ENCODE measurements at regions not wholly inside any gene's neighbourhood (a gene's known extent, or its start where the extent isn't known, plus 50 kb on each side); places are given as distances from the start of the nearest gene placed in this dataset.

- TF ChIP-seq PAX5 (IDR thresholded peaks at IDR 0.05; ENCODE audit: insufficient read depth, low read length, severe bottlenecking): no peak
- TF ChIP-seq SPI1 (IDR thresholded peaks at IDR 0.05; ENCODE audit: low read depth, low read length): no peak
- no peak for TF ChIP-seq POLR2A (IDR thresholded peaks at IDR 0.05; ENCODE audit: low read depth, low read length)
- no peak for TF ChIP-seq POLR2AphosphoS5 (IDR thresholded peaks at IDR 0.05; ENCODE audit: low read depth, low read length)
- no peak for TF ChIP-seq TAF1 (IDR thresholded peaks at IDR 0.05; ENCODE audit: low read depth, low read length)
- TF ChIP-seq POU2F2 (IDR thresholded peaks at IDR 0.05; ENCODE audit: low read depth, low read length): no peak
- DNase-seq (ENCODE audit: insufficient read length, low spot score) (no peak), FAIRE-seq (no peak)
Observed at GRCh38 chr2:8149007-8149405, 532.9 kb upstream of the ID2 start.

GRCh38 chr2:8149985-8150539 is 531.8 kb upstream of the ID2 start:
- TF ChIP-seq TAF1 (IDR thresholded peaks at IDR 0.05; ENCODE audit: low read depth, low read length): no peak
- TF ChIP-seq SPI1 (IDR thresholded peaks at IDR 0.05; ENCODE audit: low read depth, low read length): no peak
- TF ChIP-seq POU2F2 (IDR thresholded peaks at IDR 0.05; ENCODE audit: low read depth, low read length): no peak
- TF ChIP-seq POLR2A (IDR thresholded peaks at IDR 0.05; ENCODE audit: low read depth, low read length): no peak
- TF ChIP-seq POLR2AphosphoS5 (IDR thresholded peaks at IDR 0.05; ENCODE audit: low read depth, low read length): no peak
- TF ChIP-seq PAX5 (IDR thresholded peaks at IDR 0.05; ENCODE audit: insufficient read depth, low read length, severe bottlenecking): no peak
- no peak for FAIRE-seq
- no peak for DNase-seq (ENCODE audit: insufficient read length, low spot score)

GRCh38 chr2:8151888-8152287 is 530.0 kb upstream of the ID2 start:
- FAIRE-seq: no peak

GRCh38 chr2:8152392-8153257 is 529.2 kb upstream of the ID2 start:
- DNase-seq (ENCODE audit: insufficient read length, low spot score): peak; percentile 56
- FAIRE-seq: peak; percentile 85
- TF ChIP-seq POLR2AphosphoS5 (IDR thresholded peaks at IDR 0.05; ENCODE audit: low read depth, low read length): no peak
- no peak for TF ChIP-seq TAF1 (IDR thresholded peaks at IDR 0.05; ENCODE audit: low read depth, low read length)
- peak; percentile 96 for TF ChIP-seq SPI1 (IDR thresholded peaks at IDR 0.05; ENCODE audit: low read depth, low read length)

More at GRCh38 chr2:8151888-8152287, 530.0 kb upstream of the ID2 start:
- no peak for DNase-seq (ENCODE audit: insufficient read length, low spot score)
- TF ChIP-seq POLR2AphosphoS5 (IDR thresholded peaks at IDR 0.05; ENCODE audit: low read depth, low read length): no peak
- TF ChIP-seq PAX5 (IDR thresholded peaks at IDR 0.05; ENCODE audit: insufficient read depth, low read length, severe bottlenecking): no peak
- no peak for TF ChIP-seq POU2F2 (IDR thresholded peaks at IDR 0.05; ENCODE audit: low read depth, low read length)
- no peak for TF ChIP-seq SPI1 (IDR thresholded peaks at IDR 0.05; ENCODE audit: low read depth, low read length)
- no peak for TF ChIP-seq TAF1 (IDR thresholded peaks at IDR 0.05; ENCODE audit: low read depth, low read length)
- no peak for TF ChIP-seq POLR2A (IDR thresholded peaks at IDR 0.05; ENCODE audit: low read depth, low read length)

- no peak for DNase-seq (ENCODE audit: insufficient read length, low spot score)
- TF ChIP-seq POLR2AphosphoS5 (IDR thresholded peaks at IDR 0.05; ENCODE audit: low read depth, low read length) (no peak), PAX5 (IDR thresholded peaks at IDR 0.05; ENCODE audit: insufficient read depth, low read length, severe bottlenecking) (no peak), POU2F2 (IDR thresholded peaks at IDR 0.05; ENCODE audit: low read depth, low read length) (no peak), POLR2A (IDR thresholded peaks at IDR 0.05; ENCODE audit: low read depth, low read length) (no peak), SPI1 (IDR thresholded peaks at IDR 0.05; ENCODE audit: low read depth, low read length) (no peak), TAF1 (IDR thresholded peaks at IDR 0.05; ENCODE audit: low read depth, low read length) (no peak)
- no peak for FAIRE-seq
Observed at GRCh38 chr2:8153258-8153718, 528.6 kb upstream of the ID2 start.

GRCh38 chr2:8154270-8154669 is 527.6 kb upstream of the ID2 start:
- no peak for DNase-seq (ENCODE audit: insufficient read length, low spot score)
- TF ChIP-seq POU2F2 (IDR thresholded peaks at IDR 0.05; ENCODE audit: low read depth, low read length) (no peak), SPI1 (IDR thresholded peaks at IDR 0.05; ENCODE audit: low read depth, low read length) (no peak), PAX5 (IDR thresholded peaks at IDR 0.05; ENCODE audit: insufficient read depth, low read length, severe bottlenecking) (no peak), TAF1 (IDR thresholded peaks at IDR 0.05; ENCODE audit: low read depth, low read length) (no peak), POLR2A (IDR thresholded peaks at IDR 0.05; ENCODE audit: low read depth, low read length) (no peak), POLR2AphosphoS5 (IDR thresholded peaks at IDR 0.05; ENCODE audit: low read depth, low read length) (no peak)
- no peak for FAIRE-seq

- no peak for DNase-seq (ENCODE audit: insufficient read length, low spot score)
- FAIRE-seq: no peak
- TF ChIP-seq PAX5 (IDR thresholded peaks at IDR 0.05; ENCODE audit: insufficient read depth, low read length, severe bottlenecking): no peak
- TF ChIP-seq POU2F2 (IDR thresholded peaks at IDR 0.05; ENCODE audit: low read depth, low read length): no peak
- no peak for TF ChIP-seq POLR2A (IDR thresholded peaks at IDR 0.05; ENCODE audit: low read depth, low read length)
- TF ChIP-seq TAF1 (IDR thresholded peaks at IDR 0.05; ENCODE audit: low read depth, low read length): no peak
- TF ChIP-seq SPI1 (IDR thresholded peaks at IDR 0.05; ENCODE audit: low read depth, low read length): no peak
- no peak for TF ChIP-seq POLR2AphosphoS5 (IDR thresholded peaks at IDR 0.05; ENCODE audit: low read depth, low read length)
Observed at GRCh38 chr2:8154936-8155335, 526.9 kb upstream of the ID2 start.

GRCh38 chr2:8157621-8158430 is 524.0 kb upstream of the ID2 start:
- FAIRE-seq: no peak
- TF ChIP-seq POLR2A (IDR thresholded peaks at IDR 0.05; ENCODE audit: low read depth, low read length): no peak
- TF ChIP-seq PAX5 (IDR thresholded peaks at IDR 0.05; ENCODE audit: insufficient read depth, low read length, severe bottlenecking): no peak
- TF ChIP-seq POLR2AphosphoS5 (IDR thresholded peaks at IDR 0.05; ENCODE audit: low read depth, low read length): no peak
- no peak for TF ChIP-seq POU2F2 (IDR thresholded peaks at IDR 0.05; ENCODE audit: low read depth, low read length)
- TF ChIP-seq TAF1 (IDR thresholded peaks at IDR 0.05; ENCODE audit: low read depth, low read length): no peak
- TF ChIP-seq SPI1 (IDR thresholded peaks at IDR 0.05; ENCODE audit: low read depth, low read length): no peak

GRCh38 chr2:8158711-8159110 is 523.1 kb upstream of the ID2 start:
- DNase-seq (ENCODE audit: insufficient read length, low spot score) (no peak), FAIRE-seq (no peak)
- TF ChIP-seq POU2F2 (IDR thresholded peaks at IDR 0.05; ENCODE audit: low read depth, low read length) (no peak), POLR2A (IDR thresholded peaks at IDR 0.05; ENCODE audit: low read depth, low read length) (no peak), PAX5 (IDR thresholded peaks at IDR 0.05; ENCODE audit: insufficient read depth, low read length, severe bottlenecking) (no peak), SPI1 (IDR thresholded peaks at IDR 0.05; ENCODE audit: low read depth, low read length) (no peak), POLR2AphosphoS5 (IDR thresholded peaks at IDR 0.05; ENCODE audit: low read depth, low read length) (no peak), TAF1 (IDR thresholded peaks at IDR 0.05; ENCODE audit: low read depth, low read length) (no peak)

More at GRCh38 chr2:8157621-8158430, 524.0 kb upstream of the ID2 start:
- no peak for DNase-seq (ENCODE audit: insufficient read length, low spot score)

All from GM12891 (cell line).